Glutamatergic neuron (in vitro differentiated cells): ENCODE measurements at regions not wholly inside any gene's neighbourhood (a gene's known extent, or its start where the extent isn't known, plus 50 kb on each side); places are given as distances from the start of the nearest gene placed in this dataset.
"Not testable (repeated sequence)": the region's sequence is repeated elsewhere in the genome, so short reads cannot be mapped to it uniquely, and the experiment has no call there.

Source experiments
- DNase-seq: peaks from one replicate; pipeline ENCODE4 v3.0.0; 2022
- H3K27ac Mint-ChIP-seq: one replicate; pipeline ENCODE4 v1.8.0; 2020; ENCODE audit warnings: mild to moderate bottlenecking, mixed read lengths, inconsistent platforms; ENCODE audit not compliant: unreplicated experiment
- H3K27me3 Mint-ChIP-seq: one replicate; pipeline ENCODE4 v1.8.0; 2020; ENCODE audit warnings: mild to moderate bottlenecking, moderate library complexity, mixed read lengths, inconsistent platforms; ENCODE audit not compliant: unreplicated experiment
- H3K36me3 Mint-ChIP-seq: one replicate; pipeline ENCODE4 v1.8.0; 2020; ENCODE audit warnings: mild to moderate bottlenecking, mixed read lengths, inconsistent platforms; ENCODE audit not compliant: unreplicated experiment
- H3K4me1 Mint-ChIP-seq: one replicate; pipeline ENCODE4 v1.8.0; 2020; ENCODE audit warnings: mild to moderate bottlenecking, low read depth, mixed read lengths, inconsistent platforms; ENCODE audit not compliant: unreplicated experiment
- H3K4me3 Mint-ChIP-seq: one replicate; pipeline ENCODE4 v1.8.0; 2020; ENCODE audit warnings: mild to moderate bottlenecking, mixed read lengths, inconsistent platforms; ENCODE audit not compliant: unreplicated experiment
- H3K9me3 Mint-ChIP-seq: one replicate; pipeline ENCODE4 v1.8.0; 2020; ENCODE audit warnings: mild to moderate bottlenecking, moderate library complexity, mixed read lengths, inconsistent platforms; ENCODE audit not compliant: unreplicated experiment
- CTCF ChIP-seq: fragments of 200-600 bp; sonication (generic); IDR thresholded peaks from one replicate; pipeline ENCODE4 v1.5.0; 2021; ENCODE audit not compliant: partially characterized antibody, unreplicated experiment

GRCh38 chr16:29311461-29312344 lies 94.8 kb downstream of the NPIPB11 start:
- H3K27me3 Mint-ChIP-seq = peaks cover 7% of the 10 kb centered on the region
- no peak for DNase-seq
- H3K4me1 Mint-ChIP-seq = peaks cover 31% of the 10 kb centered on the region
- no peaks in the 10 kb centered on the region for H3K36me3 Mint-ChIP-seq
- no peak for TF ChIP-seq CTCF
- H3K27ac Mint-ChIP-seq = no peak overlapping the region
- no peak overlapping the region for H3K4me3 Mint-ChIP-seq
- H3K9me3 Mint-ChIP-seq = peaks cover 20% of the 10 kb centered on the region

GRCh38 chr16:29310852-29311314 lies 95.6 kb downstream of the NPIPB11 start:
- H3K4me1 Mint-ChIP-seq = peaks cover 25% of the 10 kb centered on the region
- no peak for DNase-seq
- H3K27ac Mint-ChIP-seq = no peak overlapping the region
- no peaks in the 10 kb centered on the region for H3K36me3 Mint-ChIP-seq
- peaks cover 17% of the 10 kb centered on the region for H3K9me3 Mint-ChIP-seq
- TF ChIP-seq CTCF = no peak
- peaks cover 7% of the 10 kb centered on the region for H3K27me3 Mint-ChIP-seq
- H3K4me3 Mint-ChIP-seq = no peak overlapping the region

- not testable (repeated sequence) for H3K27ac Mint-ChIP-seq, H3K4me3 Mint-ChIP-seq, H3K36me3 Mint-ChIP-seq, H3K27me3 Mint-ChIP-seq, DNase-seq
- H3K4me1 Mint-ChIP-seq = peaks cover 21% of the 10 kb centered on the region
- peaks cover 17% of the 10 kb centered on the region for H3K9me3 Mint-ChIP-seq
Observed at GRCh38 chr16:29310243-29310642, 96.3 kb downstream of the NPIPB11 start.

GRCh38 chr16:29309601-29310000 lies 96.9 kb downstream of the NPIPB11 start:
- H3K4me3 Mint-ChIP-seq, H3K27ac Mint-ChIP-seq, H3K36me3 Mint-ChIP-seq, DNase-seq, H3K27me3 Mint-ChIP-seq: not testable (repeated sequence)
- Mint-ChIP-seq H3K4me1 (peaks cover 19% of the 10 kb centered on the region), H3K9me3 (peaks cover 17% of the 10 kb centered on the region)

GRCh38 chr16:29308644-29309546 lies 97.6 kb downstream of the NPIPB11 start:
- no peaks in the 10 kb centered on the region for H3K36me3 Mint-ChIP-seq
- no peak overlapping the region for H3K27ac Mint-ChIP-seq
- peaks cover 9% of the 10 kb centered on the region for H3K27me3 Mint-ChIP-seq
- H3K4me1 Mint-ChIP-seq = peaks cover 16% of the 10 kb centered on the region
- TF ChIP-seq CTCF = no peak
- H3K9me3 Mint-ChIP-seq = peaks cover 14% of the 10 kb centered on the region
- no peak for DNase-seq
- H3K4me3 Mint-ChIP-seq = no peak overlapping the region
